ENCODE measurements at regions not wholly inside any gene's neighbourhood (a gene's known extent, or its start where the extent isn't known, plus 50 kb on each side); places are given as distances from the start of the nearest gene placed in this dataset.

DNA sequence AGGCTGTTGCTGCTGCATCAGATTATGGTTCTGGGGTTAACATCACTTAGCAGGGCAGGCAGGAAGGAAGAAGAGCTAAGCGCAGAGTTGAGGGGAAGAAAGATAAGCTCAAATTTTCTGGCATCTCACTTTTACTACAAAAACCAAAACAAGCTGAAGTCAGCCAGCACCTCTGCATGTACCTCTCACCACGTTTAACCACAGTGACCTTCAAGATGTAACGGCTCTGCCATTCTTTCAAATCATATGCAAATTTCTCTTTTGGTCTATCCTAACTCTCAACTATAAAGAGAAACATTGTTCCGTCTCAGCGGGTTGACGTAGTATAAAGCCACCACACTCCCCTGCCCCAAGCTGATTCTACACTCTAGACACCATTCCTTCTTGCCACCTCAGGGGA, 154.4 kb downstream of the OMA1 start:
- no peaks in the 10 kb centered on the region for H3K9me3 Mint-ChIP-seq
- no peak overlapping the region for H3K27ac Mint-ChIP-seq
- peaks cover 4% of the 10 kb centered on the region for H3K27me3 Mint-ChIP-seq (ENCODE audit: low read depth, poor library complexity)
- H3K36me3 Mint-ChIP-seq (ENCODE audit: low read depth): no peaks in the 10 kb centered on the region
- no peak for DNase-seq
- no peak overlapping the region for H3K4me3 Mint-ChIP-seq
- TF ChIP-seq, protein P1, sequence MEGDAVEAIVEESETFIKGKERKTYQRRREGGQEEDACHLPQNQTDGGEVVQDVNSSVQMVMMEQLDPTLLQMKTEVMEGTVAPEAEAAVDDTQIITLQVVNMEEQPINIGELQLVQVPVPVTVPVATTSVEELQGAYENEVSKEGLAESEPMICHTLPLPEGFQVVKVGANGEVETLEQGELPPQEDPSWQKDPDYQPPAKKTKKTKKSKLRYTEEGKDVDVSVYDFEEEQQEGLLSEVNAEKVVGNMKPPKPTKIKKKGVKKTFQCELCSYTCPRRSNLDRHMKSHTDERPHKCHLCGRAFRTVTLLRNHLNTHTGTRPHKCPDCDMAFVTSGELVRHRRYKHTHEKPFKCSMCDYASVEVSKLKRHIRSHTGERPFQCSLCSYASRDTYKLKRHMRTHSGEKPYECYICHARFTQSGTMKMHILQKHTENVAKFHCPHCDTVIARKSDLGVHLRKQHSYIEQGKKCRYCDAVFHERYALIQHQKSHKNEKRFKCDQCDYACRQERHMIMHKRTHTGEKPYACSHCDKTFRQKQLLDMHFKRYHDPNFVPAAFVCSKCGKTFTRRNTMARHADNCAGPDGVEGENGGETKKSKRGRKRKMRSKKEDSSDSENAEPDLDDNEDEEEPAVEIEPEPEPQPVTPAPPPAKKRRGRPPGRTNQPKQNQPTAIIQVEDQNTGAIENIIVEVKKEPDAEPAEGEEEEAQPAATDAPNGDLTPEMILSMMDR (IDR thresholded peaks at IDR 0.05): no peak
- H3K4me1 Mint-ChIP-seq: peaks cover 30% of the 10 kb centered on the region

DNA sequence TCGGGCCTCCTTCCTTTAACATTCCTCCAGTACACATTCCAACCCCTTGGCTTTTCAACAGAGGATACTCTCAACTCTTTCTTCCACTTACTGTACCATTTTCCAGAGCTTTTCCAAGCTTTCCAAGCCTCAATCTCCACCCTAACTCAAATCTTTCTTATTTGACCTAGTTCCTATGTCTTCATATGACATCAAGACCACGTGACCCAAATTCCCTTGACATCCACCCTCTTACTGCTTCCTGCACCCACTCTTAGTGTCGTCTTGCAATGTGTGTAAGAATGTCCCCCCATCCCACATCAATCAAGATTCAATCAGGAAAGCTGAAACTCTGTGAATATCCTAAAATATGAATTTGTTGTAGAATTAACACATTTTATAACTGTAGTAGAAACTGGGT, 155.0 kb downstream of the OMA1 start:
- TF ChIP-seq, protein P1 (IDR thresholded peaks at IDR 0.05): no peak
- Mint-ChIP-seq H3K9me3 (no peaks in the 10 kb centered on the region), H3K27ac (no peak overlapping the region), H3K4me1 (peaks cover 27% of the 10 kb centered on the region), H3K4me3 (no peak overlapping the region), H3K36me3 (ENCODE audit: low read depth) (no peaks in the 10 kb centered on the region), H3K27me3 (ENCODE audit: low read depth, poor library complexity) (peaks cover 4% of the 10 kb centered on the region)
- DNase-seq: no peak

DNA sequence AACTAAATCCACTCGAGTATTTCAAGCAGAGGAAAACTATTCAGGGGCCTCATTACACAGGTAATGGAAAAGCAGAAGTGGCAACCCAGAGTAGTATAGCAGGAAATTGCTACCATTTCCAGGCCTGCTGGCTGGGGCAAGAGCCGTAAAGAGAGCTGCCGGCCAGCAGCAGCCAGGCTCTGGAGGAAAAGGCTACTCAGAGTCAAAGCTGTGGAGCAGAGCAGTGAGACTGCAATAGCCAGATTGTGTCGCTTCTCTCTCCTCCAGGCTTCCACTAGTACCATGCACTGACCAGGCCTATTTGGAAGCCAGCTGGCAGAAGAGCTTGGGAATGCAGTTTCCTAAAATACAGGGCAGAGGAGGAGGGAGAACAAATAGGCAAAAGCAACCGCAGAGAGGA, 155.5 kb downstream of the OMA1 start:
- DNase-seq: no peak
- H3K36me3 Mint-ChIP-seq (ENCODE audit: low read depth): no peaks in the 10 kb centered on the region
- no peak overlapping the region for H3K27ac Mint-ChIP-seq
- TF ChIP-seq, protein P1 (IDR thresholded peaks at IDR 0.05): no peak
- H3K27me3 Mint-ChIP-seq (ENCODE audit: low read depth, poor library complexity): peaks cover 4% of the 10 kb centered on the region
- no peaks in the 10 kb centered on the region for H3K9me3 Mint-ChIP-seq
- H3K4me1 Mint-ChIP-seq: peaks cover 22% of the 10 kb centered on the region
- H3K4me3 Mint-ChIP-seq: no peak overlapping the region

DNA sequence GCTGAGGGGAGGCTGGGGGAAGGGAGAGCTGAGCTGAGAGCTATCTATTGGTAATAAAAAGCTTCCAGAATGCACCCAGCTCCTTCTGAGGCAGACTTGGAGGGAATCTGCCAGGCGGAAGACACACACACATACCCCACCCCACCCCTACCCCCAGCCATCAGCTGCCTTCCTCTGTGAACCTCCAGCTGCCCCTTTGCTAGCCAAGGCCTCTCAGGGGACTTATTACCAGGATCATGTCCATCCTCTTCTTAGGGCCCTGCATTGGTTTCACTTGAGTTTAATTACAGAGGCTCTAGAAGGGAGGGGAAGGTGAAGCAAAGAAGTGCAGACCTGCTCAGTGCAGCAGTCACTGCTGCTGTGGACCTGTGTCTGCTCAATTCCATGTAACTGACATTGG, 156.4 kb downstream of the OMA1 start:
- TF ChIP-seq, protein P1 (IDR thresholded peaks at IDR 0.05): no peak
- Mint-ChIP-seq H3K27me3 (ENCODE audit: low read depth, poor library complexity) (peaks cover 4% of the 10 kb centered on the region), H3K4me1 (peaks cover 13% of the 10 kb centered on the region), H3K36me3 (ENCODE audit: low read depth) (no peaks in the 10 kb centered on the region), H3K9me3 (no peaks in the 10 kb centered on the region), H3K4me3 (no peak overlapping the region), H3K27ac (peak overlapping the region; percentile 64)
- DNase-seq: no peak

DNA sequence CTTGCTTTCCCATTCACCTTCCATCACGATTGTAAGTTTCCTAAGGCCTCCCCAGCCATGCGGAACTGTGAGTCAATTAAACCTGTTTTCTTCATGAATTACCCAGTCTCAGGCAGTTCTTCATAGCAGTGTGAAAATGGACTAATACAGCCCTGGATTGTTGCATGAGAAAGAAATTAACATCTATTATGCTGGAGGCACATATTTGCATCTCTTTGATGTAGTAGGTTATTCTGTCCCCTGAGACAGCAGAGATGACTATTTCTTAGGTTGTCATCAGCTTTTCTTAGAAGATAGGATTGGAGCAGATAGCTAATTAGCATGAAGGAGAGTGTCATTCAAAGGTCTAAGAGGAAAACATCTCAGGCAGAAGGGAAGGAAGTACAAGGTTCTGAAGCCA, 166.2 kb downstream of the OMA1 start:
- no peak overlapping the region for H3K4me3 Mint-ChIP-seq
- no peaks in the 10 kb centered on the region for H3K4me1 Mint-ChIP-seq
- no peak overlapping the region for H3K27ac Mint-ChIP-seq
- peaks cover 22% of the 10 kb centered on the region for H3K9me3 Mint-ChIP-seq
- peaks cover 11% of the 10 kb centered on the region for H3K36me3 Mint-ChIP-seq (ENCODE audit: low read depth)
- DNase-seq: no peak
- TF ChIP-seq, protein P1 (IDR thresholded peaks at IDR 0.05): no peak
- H3K27me3 Mint-ChIP-seq (ENCODE audit: low read depth, poor library complexity): no peaks in the 10 kb centered on the region

DNA sequence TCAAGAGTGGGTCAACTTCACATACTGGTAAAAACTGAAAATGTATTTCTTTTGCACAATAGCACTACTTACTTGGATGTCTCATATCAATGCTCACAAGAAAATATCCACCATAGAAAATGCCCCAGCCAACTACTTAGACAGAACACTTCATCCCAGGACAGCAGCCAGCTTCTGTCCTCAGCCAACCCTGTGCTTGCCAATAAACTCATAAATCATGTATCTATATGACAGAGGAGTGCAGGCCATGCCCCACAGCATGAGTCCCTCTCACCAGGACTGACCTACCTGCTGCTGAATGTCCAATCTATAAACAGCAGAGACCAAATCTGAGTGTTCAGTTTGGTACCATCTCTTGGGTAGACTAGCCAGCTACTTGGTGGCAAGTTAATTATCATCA, 179.3 kb downstream of the OMA1 start:
- H3K4me1 Mint-ChIP-seq: peaks cover 23% of the 10 kb centered on the region
- no peak overlapping the region for H3K4me3 Mint-ChIP-seq
- H3K36me3 Mint-ChIP-seq (ENCODE audit: low read depth): peaks cover 14% of the 10 kb centered on the region
- no peak for DNase-seq
- peaks cover 6% of the 10 kb centered on the region for H3K27me3 Mint-ChIP-seq (ENCODE audit: low read depth, poor library complexity)
- TF ChIP-seq, protein P1 (IDR thresholded peaks at IDR 0.05): no peak
- H3K27ac Mint-ChIP-seq: no peak overlapping the region
- H3K9me3 Mint-ChIP-seq: peaks cover 25% of the 10 kb centered on the region

Measured in nephron progenitor cell (in vitro differentiated cells).